ENCODE measurements at regions not wholly inside any gene's neighbourhood (a gene's known extent, or its start where the extent isn't known, plus 50 kb on each side); places are given as distances from the start of the nearest gene placed in this dataset.

DNA sequence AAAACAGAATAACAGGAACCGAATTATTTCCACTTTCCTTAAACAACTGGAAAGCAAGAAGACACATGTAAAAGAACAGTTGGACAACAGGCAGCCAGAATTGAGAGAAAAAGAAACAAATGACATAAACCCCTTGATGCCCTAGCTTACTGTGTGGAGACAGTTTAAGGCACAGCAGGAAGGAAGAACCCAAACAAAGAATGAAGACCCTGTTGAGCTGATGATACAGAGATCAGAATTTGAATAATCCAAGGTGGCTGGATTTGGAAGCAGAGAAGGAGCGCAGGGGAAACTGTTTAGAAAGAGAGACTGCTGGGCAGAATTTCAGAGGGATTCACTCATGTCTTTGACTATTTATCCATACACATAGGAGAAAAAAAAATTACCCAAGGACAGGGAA is 316.3 kb upstream of the POU5F2 start:
- TF ChIP-seq, protein P1, sequence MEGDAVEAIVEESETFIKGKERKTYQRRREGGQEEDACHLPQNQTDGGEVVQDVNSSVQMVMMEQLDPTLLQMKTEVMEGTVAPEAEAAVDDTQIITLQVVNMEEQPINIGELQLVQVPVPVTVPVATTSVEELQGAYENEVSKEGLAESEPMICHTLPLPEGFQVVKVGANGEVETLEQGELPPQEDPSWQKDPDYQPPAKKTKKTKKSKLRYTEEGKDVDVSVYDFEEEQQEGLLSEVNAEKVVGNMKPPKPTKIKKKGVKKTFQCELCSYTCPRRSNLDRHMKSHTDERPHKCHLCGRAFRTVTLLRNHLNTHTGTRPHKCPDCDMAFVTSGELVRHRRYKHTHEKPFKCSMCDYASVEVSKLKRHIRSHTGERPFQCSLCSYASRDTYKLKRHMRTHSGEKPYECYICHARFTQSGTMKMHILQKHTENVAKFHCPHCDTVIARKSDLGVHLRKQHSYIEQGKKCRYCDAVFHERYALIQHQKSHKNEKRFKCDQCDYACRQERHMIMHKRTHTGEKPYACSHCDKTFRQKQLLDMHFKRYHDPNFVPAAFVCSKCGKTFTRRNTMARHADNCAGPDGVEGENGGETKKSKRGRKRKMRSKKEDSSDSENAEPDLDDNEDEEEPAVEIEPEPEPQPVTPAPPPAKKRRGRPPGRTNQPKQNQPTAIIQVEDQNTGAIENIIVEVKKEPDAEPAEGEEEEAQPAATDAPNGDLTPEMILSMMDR (conservative IDR thresholded peaks at IDR 0.05; ENCODE audit: low read depth, low read length): no peak
- TF ChIP-seq EZH2 (IDR thresholded peaks at IDR 0.05; ENCODE audit: borderline replicate concordance, low read depth, low read length, poor library complexity, severe bottlenecking): no peak

All from A673 (cell line).